ENCODE measurements at regions not wholly inside any gene's neighbourhood (a gene's known extent, or its start where the extent isn't known, plus 50 kb on each side); places are given as distances from the start of the nearest gene placed in this dataset.

GRCh38 chr6:134589512-134589911, 271.6 kb upstream of the SGK1 start:
- Mint-ChIP-seq H3K36me3 (ENCODE audit: low read depth) (no peaks in the 10 kb centered on the region), H3K9me3 (peaks cover 2% of the 10 kb centered on the region), H3K27me3 (no peaks in the 10 kb centered on the region), H3K4me1 (no peaks in the 10 kb centered on the region), H3K4me3 (no peak overlapping the region), H3K27ac (no peak overlapping the region)
- POLR2A ChIA-PET, result no interaction called here
- DNase-seq (no peak), ATAC-seq (ENCODE audit: low read depth) (no peak)
- TF ChIP-seq, protein P1, sequence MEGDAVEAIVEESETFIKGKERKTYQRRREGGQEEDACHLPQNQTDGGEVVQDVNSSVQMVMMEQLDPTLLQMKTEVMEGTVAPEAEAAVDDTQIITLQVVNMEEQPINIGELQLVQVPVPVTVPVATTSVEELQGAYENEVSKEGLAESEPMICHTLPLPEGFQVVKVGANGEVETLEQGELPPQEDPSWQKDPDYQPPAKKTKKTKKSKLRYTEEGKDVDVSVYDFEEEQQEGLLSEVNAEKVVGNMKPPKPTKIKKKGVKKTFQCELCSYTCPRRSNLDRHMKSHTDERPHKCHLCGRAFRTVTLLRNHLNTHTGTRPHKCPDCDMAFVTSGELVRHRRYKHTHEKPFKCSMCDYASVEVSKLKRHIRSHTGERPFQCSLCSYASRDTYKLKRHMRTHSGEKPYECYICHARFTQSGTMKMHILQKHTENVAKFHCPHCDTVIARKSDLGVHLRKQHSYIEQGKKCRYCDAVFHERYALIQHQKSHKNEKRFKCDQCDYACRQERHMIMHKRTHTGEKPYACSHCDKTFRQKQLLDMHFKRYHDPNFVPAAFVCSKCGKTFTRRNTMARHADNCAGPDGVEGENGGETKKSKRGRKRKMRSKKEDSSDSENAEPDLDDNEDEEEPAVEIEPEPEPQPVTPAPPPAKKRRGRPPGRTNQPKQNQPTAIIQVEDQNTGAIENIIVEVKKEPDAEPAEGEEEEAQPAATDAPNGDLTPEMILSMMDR (IDR thresholded peaks at IDR 0.05), result no peak
- CTCF ChIA-PET, result no interaction called here
- intact Hi-C loops (cut with micrococcal nuclease), result no loop called here

DNA sequence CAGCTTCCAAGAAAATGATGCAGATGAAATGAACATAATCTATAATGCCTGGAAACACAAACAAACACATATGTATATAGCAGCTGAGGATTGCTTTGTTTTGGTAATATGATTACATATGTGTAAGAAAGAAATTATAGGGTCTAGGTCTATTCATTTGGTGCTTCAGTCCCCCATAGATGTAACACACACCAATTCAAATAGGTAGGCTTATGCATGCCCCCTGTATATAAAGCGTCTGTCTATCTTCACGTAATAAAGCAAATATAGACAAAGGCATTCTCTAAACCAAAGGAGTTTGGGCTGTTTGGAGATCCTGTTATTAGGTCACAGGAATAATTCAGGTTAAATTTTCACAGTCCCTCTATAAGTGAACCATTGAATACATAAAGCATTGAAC, 270.4 kb upstream of the SGK1 start:
- intact Hi-C loops (cut with micrococcal nuclease), result no loop called here
- Mint-ChIP-seq H3K27me3 (no peaks in the 10 kb centered on the region), H3K9me3 (peaks cover 2% of the 10 kb centered on the region), H3K4me3 (no peak overlapping the region), H3K36me3 (ENCODE audit: low read depth) (no peaks in the 10 kb centered on the region), H3K27ac (no peak overlapping the region), H3K4me1 (no peaks in the 10 kb centered on the region)
- ChIA-PET CTCF (interaction anchor here (0.5 kb wide), 1 partner anchor 26 kb away, joined by 3 read pairs; no protein-coding TSS in a partner anchor), POLR2A (no interaction called here)
- TF ChIP-seq, protein P1 (IDR thresholded peaks at IDR 0.05), result no peak
- ATAC-seq (ENCODE audit: low read depth) (no peak), DNase-seq (no peak)

DNA sequence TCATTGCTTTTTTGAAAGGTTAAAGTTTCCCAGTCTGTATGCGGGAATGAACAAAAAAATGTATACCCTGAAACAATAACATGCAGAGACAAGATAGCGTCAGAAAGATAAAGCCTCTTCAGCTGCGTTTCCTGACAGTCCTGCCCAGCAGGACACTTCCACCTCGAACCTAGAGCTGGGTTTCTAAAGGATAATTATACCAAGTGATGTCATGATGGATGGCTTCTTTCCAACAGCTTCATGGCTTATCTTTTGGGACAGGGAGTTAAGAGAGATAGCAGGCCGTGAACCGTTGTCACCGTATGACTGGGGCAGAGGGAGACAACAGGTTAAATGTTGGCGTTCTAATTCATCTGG, 267.6 kb upstream of the SGK1 start:
- H3K27me3 Mint-ChIP-seq, result no peaks in the 10 kb centered on the region
- ChIA-PET POLR2A (no interaction called here), CTCF (no interaction called here)
- H3K36me3 Mint-ChIP-seq (ENCODE audit: low read depth), result no peaks in the 10 kb centered on the region
- H3K4me1 Mint-ChIP-seq, result no peaks in the 10 kb centered on the region
- intact Hi-C loops (cut with micrococcal nuclease), result no loop called here
- ATAC-seq (ENCODE audit: low read depth) (no peak), DNase-seq (no peak)
- no peak overlapping the region for H3K27ac Mint-ChIP-seq
- no peak overlapping the region for H3K4me3 Mint-ChIP-seq
- TF ChIP-seq, protein P1 (IDR thresholded peaks at IDR 0.05), result no peak
- H3K9me3 Mint-ChIP-seq, result peaks cover 2% of the 10 kb centered on the region

DNA sequence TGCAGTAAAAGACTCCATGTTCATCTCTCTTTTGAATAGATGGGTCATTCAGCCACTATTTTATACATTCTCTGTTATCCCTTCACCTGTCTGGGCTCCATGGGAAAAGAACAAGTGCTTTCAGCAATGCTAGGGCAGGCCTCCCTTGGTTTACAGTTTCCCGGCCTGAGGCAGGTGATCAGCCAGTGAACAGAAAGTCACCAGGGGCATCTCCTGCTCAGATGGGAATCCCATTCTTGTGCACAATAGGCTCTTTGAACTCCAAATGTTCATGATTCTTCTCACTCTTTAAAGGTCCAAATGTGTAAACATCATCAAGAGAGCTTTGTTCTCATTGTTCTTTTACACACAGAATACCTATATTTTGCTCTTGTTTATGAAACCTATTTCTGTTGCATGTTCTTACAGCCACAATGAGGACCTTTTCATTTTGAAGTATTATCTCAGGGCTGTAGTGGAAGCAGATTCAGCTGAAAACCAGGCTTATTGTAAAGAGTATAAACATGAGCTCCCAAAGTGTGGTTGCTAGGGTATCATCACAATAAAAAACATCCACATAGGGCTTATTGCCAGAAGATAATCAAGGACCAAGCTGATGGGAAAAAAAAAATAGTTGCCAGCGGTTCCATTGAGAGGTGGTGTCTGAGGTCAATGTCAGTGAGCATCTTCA, 267.1 kb upstream of the SGK1 start:
- DNase-seq, result no peak
- H3K9me3 Mint-ChIP-seq, result peaks cover 2% of the 10 kb centered on the region
- no peak overlapping the region for H3K27ac Mint-ChIP-seq
- no peaks in the 10 kb centered on the region for H3K4me1 Mint-ChIP-seq
- no peak overlapping the region for H3K4me3 Mint-ChIP-seq
- no peaks in the 10 kb centered on the region for H3K36me3 Mint-ChIP-seq (ENCODE audit: low read depth)
- no peaks in the 10 kb centered on the region for H3K27me3 Mint-ChIP-seq
- TF ChIP-seq, protein P1 (IDR thresholded peaks at IDR 0.05), result no peak
- ChIA-PET CTCF (no interaction called here), POLR2A (no interaction called here)
- no peak for ATAC-seq (ENCODE audit: low read depth)
- intact Hi-C loops (cut with micrococcal nuclease), result no loop called here

- ChIA-PET CTCF (no interaction called here), POLR2A (no interaction called here)
- no peaks in the 10 kb centered on the region for H3K4me1 Mint-ChIP-seq
- DNase-seq (no peak), ATAC-seq (ENCODE audit: low read depth) (no peak)
- H3K9me3 Mint-ChIP-seq, result no peaks in the 10 kb centered on the region
- no peak overlapping the region for H3K27ac Mint-ChIP-seq
- intact Hi-C loops (cut with micrococcal nuclease), result no loop called here
- H3K4me3 Mint-ChIP-seq, result no peak overlapping the region
- H3K36me3 Mint-ChIP-seq (ENCODE audit: low read depth), result no peaks in the 10 kb centered on the region
- H3K27me3 Mint-ChIP-seq, result no peaks in the 10 kb centered on the region
- TF ChIP-seq, protein P1 (IDR thresholded peaks at IDR 0.05), result no peak
Observed at GRCh38 chr6:134577998-134578397, 260.1 kb upstream of the SGK1 start.
